A549 (cell line): ENCODE measurements at regions not wholly inside any gene's neighbourhood (a gene's known extent, or its start where the extent isn't known, plus 50 kb on each side); places are given as distances from the start of the nearest gene placed in this dataset.

ENCODE experiments used
- CBX8 ChIP-seq: fragments of 200-600 bp; sonication (generic); IDR thresholded peaks from 2 replicates; pipeline ENCODE4 v1.6.1; 2016
- CEBPB ChIP-seq, 2 experiments: fragments of >200 bp in 1 of 2; sonication (Bioruptor Twin) in 1 of 2; formaldehyde crosslinking in 1 of 2; IDR thresholded peaks; 2 replicates each; pipeline ENCODE4 v1.6.1; 2012 to 2016
- CHD2 ChIP-seq: fragments of 150-350 bp; IDR thresholded peaks from 2 replicates; pipeline ENCODE4 v1.6.1; 2014; ENCODE audit warnings: low read length; ENCODE audit not compliant: partially characterized antibody
- EP300 ChIP-seq, 2 experiments: fragments of >200 bp; sonication (Bioruptor Twin); formaldehyde crosslinking; IDR thresholded peaks; 2 replicates in 1 of 2; 3 replicates in 1 of 2; pipeline ENCODE4 v1.6.1; 2016 to 2017
- GATA3 ChIP-seq: IDR thresholded peaks from 2 replicates; pipeline ENCODE4 v1.6.1; 2012; ENCODE audit warnings: borderline replicate concordance
- HDAC2 ChIP-seq: fragments of 200-600 bp; sonication (generic); IDR thresholded peaks from 2 replicates; pipeline ENCODE4 v1.6.1; 2016
- HOXB13 ChIP-seq: fragments of 250-450 bp; sonication (Bioruptor Pico); IDR thresholded peaks from 2 replicates; pipeline ENCODE4 v1.5.0; 2020; ENCODE audit warnings: low read depth, mild to moderate bottlenecking, moderate library complexity
- NFE2L2 ChIP-seq: fragments of 150-350 bp; conservative IDR thresholded peaks from 2 replicates; pipeline ENCODE4 v1.6.1; 2014; ENCODE audit warnings: low read length
- RNF2 ChIP-seq: fragments of 200-600 bp; sonication (generic); IDR thresholded peaks from 2 replicates; pipeline ENCODE4 v1.6.1; 2016; ENCODE audit warnings: low read depth, mild to moderate bottlenecking, antibody characterized with exemption, moderate library complexity, borderline replicate concordance
- TF ChIP-seq, protein P1 (sequence below): fragments of 250-450 bp; sonication (Bioruptor Pico); IDR thresholded peaks from 2 replicates; pipeline ENCODE4 v1.5.0; 2021; ENCODE audit warnings: mild to moderate bottlenecking, moderate library complexity, borderline replicate concordance
- TF ChIP-seq, protein P2 (sequence below): fragments of >200 bp; sonication (Bioruptor Twin); formaldehyde crosslinking; IDR thresholded peaks from 3 replicates; pipeline ENCODE4 v1.5.1; 2016
- TF ChIP-seq, protein P3 (sequence below): fragments of 200-600 bp; sonication (generic); IDR thresholded peaks from 2 replicates; pipeline ENCODE4 v1.6.1; 2016; ENCODE audit warnings: antibody characterized with exemption, mild to moderate bottlenecking, moderate library complexity
- TF ChIP-seq, protein P4 (sequence below): IDR thresholded peaks from 2 replicates; pipeline ENCODE4 v1.6.1; 2012

DNA sequence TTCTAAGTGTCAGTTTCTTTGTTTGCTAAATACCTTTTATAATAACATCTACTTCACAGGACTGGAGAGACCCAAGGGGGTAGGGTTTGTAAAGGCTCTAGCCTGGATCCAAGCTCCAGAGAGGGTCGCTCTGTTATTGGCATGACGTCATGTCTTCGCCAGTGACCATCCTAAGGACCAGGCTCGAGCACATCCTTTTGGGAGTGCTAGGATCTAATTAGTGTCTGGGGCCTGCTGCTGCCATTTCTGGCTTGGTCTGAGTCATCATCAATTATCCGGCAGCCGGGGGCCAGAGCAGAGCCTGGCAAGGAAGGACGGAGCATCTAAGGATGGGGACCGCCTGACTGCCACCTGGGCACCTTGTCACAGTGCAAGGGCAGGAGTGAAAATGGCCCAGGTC, 153.0 kb downstream of the NSG2 start:
- TF ChIP-seq, protein P1, sequence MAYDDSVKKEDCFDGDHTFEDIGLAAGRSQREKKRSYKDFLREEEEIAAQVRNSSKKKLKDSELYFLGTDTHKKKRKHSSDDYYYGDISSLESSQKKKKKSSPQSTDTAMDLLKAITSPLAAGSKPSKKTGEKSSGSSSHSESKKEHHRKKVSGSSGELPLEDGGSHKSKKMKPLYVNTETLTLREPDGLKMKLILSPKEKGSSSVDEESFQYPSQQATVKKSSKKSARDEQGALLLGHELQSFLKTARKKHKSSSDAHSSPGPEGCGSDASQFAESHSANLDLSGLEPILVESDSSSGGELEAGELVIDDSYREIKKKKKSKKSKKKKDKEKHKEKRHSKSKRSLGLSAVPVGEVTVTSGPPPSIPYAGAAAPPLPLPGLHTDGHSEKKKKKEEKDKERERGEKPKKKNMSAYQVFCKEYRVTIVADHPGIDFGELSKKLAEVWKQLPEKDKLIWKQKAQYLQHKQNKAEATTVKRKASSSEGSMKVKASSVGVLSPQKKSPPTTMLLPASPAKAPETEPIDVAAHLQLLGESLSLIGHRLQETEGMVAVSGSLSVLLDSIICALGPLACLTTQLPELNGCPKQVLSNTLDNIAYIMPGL (CRISPR knock-in tag): no peak
- TF ChIP-seq, protein P2, sequence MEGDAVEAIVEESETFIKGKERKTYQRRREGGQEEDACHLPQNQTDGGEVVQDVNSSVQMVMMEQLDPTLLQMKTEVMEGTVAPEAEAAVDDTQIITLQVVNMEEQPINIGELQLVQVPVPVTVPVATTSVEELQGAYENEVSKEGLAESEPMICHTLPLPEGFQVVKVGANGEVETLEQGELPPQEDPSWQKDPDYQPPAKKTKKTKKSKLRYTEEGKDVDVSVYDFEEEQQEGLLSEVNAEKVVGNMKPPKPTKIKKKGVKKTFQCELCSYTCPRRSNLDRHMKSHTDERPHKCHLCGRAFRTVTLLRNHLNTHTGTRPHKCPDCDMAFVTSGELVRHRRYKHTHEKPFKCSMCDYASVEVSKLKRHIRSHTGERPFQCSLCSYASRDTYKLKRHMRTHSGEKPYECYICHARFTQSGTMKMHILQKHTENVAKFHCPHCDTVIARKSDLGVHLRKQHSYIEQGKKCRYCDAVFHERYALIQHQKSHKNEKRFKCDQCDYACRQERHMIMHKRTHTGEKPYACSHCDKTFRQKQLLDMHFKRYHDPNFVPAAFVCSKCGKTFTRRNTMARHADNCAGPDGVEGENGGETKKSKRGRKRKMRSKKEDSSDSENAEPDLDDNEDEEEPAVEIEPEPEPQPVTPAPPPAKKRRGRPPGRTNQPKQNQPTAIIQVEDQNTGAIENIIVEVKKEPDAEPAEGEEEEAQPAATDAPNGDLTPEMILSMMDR: no peak
- TF ChIP-seq HDAC2 (no peak), EP300 (IDR thresholded peaks at IDR 0.05) (no peak), NFE2L2 (no peak), RNF2 (no peak), CEBPB (IDR thresholded peaks at IDR 0.05) (no peak), GATA3 (no peak), CBX8 (no peak), CHD2 (no peak), HOXB13 (no peak)
- TF ChIP-seq, protein P3, sequence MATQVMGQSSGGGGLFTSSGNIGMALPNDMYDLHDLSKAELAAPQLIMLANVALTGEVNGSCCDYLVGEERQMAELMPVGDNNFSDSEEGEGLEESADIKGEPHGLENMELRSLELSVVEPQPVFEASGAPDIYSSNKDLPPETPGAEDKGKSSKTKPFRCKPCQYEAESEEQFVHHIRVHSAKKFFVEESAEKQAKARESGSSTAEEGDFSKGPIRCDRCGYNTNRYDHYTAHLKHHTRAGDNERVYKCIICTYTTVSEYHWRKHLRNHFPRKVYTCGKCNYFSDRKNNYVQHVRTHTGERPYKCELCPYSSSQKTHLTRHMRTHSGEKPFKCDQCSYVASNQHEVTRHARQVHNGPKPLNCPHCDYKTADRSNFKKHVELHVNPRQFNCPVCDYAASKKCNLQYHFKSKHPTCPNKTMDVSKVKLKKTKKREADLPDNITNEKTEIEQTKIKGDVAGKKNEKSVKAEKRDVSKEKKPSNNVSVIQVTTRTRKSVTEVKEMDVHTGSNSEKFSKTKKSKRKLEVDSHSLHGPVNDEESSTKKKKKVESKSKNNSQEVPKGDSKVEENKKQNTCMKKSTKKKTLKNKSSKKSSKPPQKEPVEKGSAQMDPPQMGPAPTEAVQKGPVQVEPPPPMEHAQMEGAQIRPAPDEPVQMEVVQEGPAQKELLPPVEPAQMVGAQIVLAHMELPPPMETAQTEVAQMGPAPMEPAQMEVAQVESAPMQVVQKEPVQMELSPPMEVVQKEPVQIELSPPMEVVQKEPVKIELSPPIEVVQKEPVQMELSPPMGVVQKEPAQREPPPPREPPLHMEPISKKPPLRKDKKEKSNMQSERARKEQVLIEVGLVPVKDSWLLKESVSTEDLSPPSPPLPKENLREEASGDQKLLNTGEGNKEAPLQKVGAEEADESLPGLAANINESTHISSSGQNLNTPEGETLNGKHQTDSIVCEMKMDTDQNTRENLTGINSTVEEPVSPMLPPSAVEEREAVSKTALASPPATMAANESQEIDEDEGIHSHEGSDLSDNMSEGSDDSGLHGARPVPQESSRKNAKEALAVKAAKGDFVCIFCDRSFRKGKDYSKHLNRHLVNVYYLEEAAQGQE: no peak
- TF ChIP-seq, protein P4, sequence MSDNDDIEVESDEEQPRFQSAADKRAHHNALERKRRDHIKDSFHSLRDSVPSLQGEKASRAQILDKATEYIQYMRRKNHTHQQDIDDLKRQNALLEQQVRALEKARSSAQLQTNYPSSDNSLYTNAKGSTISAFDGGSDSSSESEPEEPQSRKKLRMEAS: no peak
